22Rv1 (cell line): ENCODE measurements at regions not wholly inside any gene's neighbourhood (a gene's known extent, or its start where the extent isn't known, plus 50 kb on each side); places are given as distances from the start of the nearest gene placed in this dataset.

ENCODE experiments used
- CTCF ChIP-seq: fragments of 450-650 bp; IDR thresholded peaks from 2 replicates; pipeline ENCODE4 v1.5.1; 2017; ENCODE audit warnings: mild to moderate bottlenecking
- ZFX ChIP-seq: fragments of 450-650 bp; IDR thresholded peaks from 2 replicates; pipeline ENCODE4 v1.6.1; 2017; ENCODE audit warnings: antibody characterized with exemption, borderline replicate concordance

- TF ChIP-seq CTCF (no peak), ZFX (no peak)
These were observed 65.7 kb upstream of the IL12A start for GRCh38 chr3:159922861-159923312.
